PFSK-1 (cell line): ENCODE measurements at regions not wholly inside any gene's neighbourhood (a gene's known extent, or its start where the extent isn't known, plus 50 kb on each side); places are given as distances from the start of the nearest gene placed in this dataset.

Experiments used
- FOXP2 ChIP-seq: optimal IDR thresholded peaks from 2 replicates; pipeline ENCODE3; 2011; ENCODE audit warnings: borderline replicate concordance, control low read depth, inconsistent platforms; ENCODE audit not compliant: insufficient read depth; ENCODE audit errors: extremely low read length, extremely low read depth
- POLR2AphosphoS5 ChIP-seq: IDR thresholded peaks from 2 replicates; pipeline ENCODE4 v1.6.1; 2012; ENCODE audit warnings: low read depth, mild to moderate bottlenecking, control low read depth, low read length, moderate library complexity
- REST ChIP-seq, 2 experiments: IDR thresholded peaks; 2 replicates each; pipeline versions ENCODE4 v1.6.1 to v1.8.0; 2011 to 2012; ENCODE audit warnings: low read depth in 2 of 2, low read length in 2 of 2, control low read depth in 1 of 2, inconsistent platforms in 1 of 2, mild to moderate bottlenecking in 1 of 2, moderate library complexity in 1 of 2; ENCODE audit not compliant: insufficient read depth in 1 of 2
- SIN3A ChIP-seq: IDR thresholded peaks from 2 replicates; pipeline ENCODE4 v1.6.1; 2012; ENCODE audit warnings: mild to moderate bottlenecking, low read length, moderate library complexity, borderline replicate concordance; ENCODE audit not compliant: insufficient read depth
- TAF1 ChIP-seq: IDR thresholded peaks from 2 replicates; pipeline ENCODE4 v1.6.1; 2012; ENCODE audit warnings: low read length, control low read depth, borderline replicate concordance; ENCODE audit not compliant: insufficient read depth

- TF ChIP-seq FOXP2 (no peak), REST (IDR thresholded peaks at IDR 0.05; ENCODE audit: insufficient read depth in 1 of 2, low read depth in 2 of 2, low read length in 2 of 2) (no peak), SIN3A (no peak), TAF1 (no peak), POLR2AphosphoS5 (no peak)
Observed at GRCh38 chr1:98055457-98055856, 134.6 kb upstream of the DPYD start.

GRCh38 chr1:98054786-98055185 is 134.0 kb upstream of the DPYD start:
- no peak for TF ChIP-seq FOXP2

- TF ChIP-seq SIN3A (no peak), FOXP2 (no peak)
Observed at GRCh38 chr1:98054367-98054701, 133.5 kb upstream of the DPYD start.

- TF ChIP-seq REST (IDR thresholded peaks at IDR 0.05; ENCODE audit: insufficient read depth in 1 of 2, low read depth in 2 of 2, low read length in 2 of 2) (no peak), POLR2AphosphoS5 (no peak), FOXP2 (no peak), SIN3A (no peak), TAF1 (no peak)
Observed at GRCh38 chr1:98053471-98054366, 132.9 kb upstream of the DPYD start.

- TF ChIP-seq FOXP2 (no peak), REST (IDR thresholded peaks at IDR 0.05; ENCODE audit: insufficient read depth in 1 of 2, low read depth in 2 of 2, low read length in 2 of 2) (peak; percentile 38 to 47; a peak in 1 of 4 replicates)
Observed at GRCh38 chr1:98051065-98051675, 130.3 kb upstream of the DPYD start.

- TF ChIP-seq SIN3A (no peak), FOXP2 (no peak), POLR2AphosphoS5 (no peak), REST (IDR thresholded peaks at IDR 0.05; ENCODE audit: insufficient read depth in 1 of 2, low read depth in 2 of 2, low read length in 2 of 2) (no peak), TAF1 (no peak)
Observed at GRCh38 chr1:98049370-98050135, 128.7 kb upstream of the DPYD start.
